ENCODE measurements at regions not wholly inside any gene's neighbourhood (a gene's known extent, or its start where the extent isn't known, plus 50 kb on each side); places are given as distances from the start of the nearest gene placed in this dataset.

DNA sequence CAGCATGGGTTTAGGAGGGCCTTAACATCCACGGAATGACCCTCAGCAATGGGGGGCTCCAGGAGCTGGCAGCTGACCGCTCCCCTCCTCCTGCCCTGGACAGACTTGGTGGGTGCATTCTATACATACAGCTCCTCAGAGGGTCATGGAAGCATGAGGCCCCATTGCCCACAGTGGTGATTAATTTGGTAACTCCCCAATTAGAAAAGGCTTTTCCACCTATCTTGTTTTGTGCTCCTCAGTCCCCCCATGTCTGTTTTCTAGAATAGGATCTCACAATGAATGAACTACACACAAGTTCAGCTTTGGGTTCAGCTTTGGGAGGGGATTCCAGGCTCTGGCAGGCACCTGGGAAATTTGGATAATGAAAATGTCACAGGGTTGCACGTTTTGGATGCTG is 707.8 kb downstream of the UQCRFS1 start:
- H3K23ac ChIP-seq (ENCODE audit: insufficient read length, low read depth, low read length) = no peak overlapping the region
- H3K4me1 ChIP-seq (ENCODE audit: insufficient read depth, low read length) = peaks cover 3% of the 10 kb centered on the region; the same call in 1 of the 2 replicates
- H3K56ac ChIP-seq (ENCODE audit: insufficient read length, low read depth, low read length) = no peak overlapping the region
- H3K9me3 Mint-ChIP-seq = no peaks in the 10 kb centered on the region
- H3K4me3 Mint-ChIP-seq = no peak overlapping the region
- no peak overlapping the region for H4K91ac ChIP-seq (ENCODE audit: insufficient read length, low read depth, low read length)
- H3K4me1 Mint-ChIP-seq = peaks cover 23 to 29% of the 10 kb centered on the region in 2 experiments
- no peaks in the 10 kb centered on the region for H3K27me3 ChIP-seq (ENCODE audit: insufficient read depth, low read length)
- no peaks in the 10 kb centered on the region for H3K79me1 ChIP-seq (ENCODE audit: insufficient read depth, low read depth, low read length, poor library complexity, severe bottlenecking)
- H3K9ac ChIP-seq (ENCODE audit: extremely low read depth, insufficient read length, low read length) = no peak overlapping the region
- H3K4me2 ChIP-seq (ENCODE audit: insufficient read depth, insufficient read length, low read length) = no peak overlapping the region
- no peak overlapping the region for H4K5ac ChIP-seq (ENCODE audit: insufficient read length, low read depth, low read length)
- no peak overlapping the region for H2BK12ac ChIP-seq (ENCODE audit: insufficient read length, low read depth, low read length)
- no peak overlapping the region for H3K4ac ChIP-seq (ENCODE audit: low read depth, low read length)
- H3K79me2 ChIP-seq (ENCODE audit: insufficient read depth, low read length) = no peaks in the 10 kb centered on the region
- H2AFZ ChIP-seq (ENCODE audit: low read length) = no peak overlapping the region
- TF ChIP-seq, protein P1, sequence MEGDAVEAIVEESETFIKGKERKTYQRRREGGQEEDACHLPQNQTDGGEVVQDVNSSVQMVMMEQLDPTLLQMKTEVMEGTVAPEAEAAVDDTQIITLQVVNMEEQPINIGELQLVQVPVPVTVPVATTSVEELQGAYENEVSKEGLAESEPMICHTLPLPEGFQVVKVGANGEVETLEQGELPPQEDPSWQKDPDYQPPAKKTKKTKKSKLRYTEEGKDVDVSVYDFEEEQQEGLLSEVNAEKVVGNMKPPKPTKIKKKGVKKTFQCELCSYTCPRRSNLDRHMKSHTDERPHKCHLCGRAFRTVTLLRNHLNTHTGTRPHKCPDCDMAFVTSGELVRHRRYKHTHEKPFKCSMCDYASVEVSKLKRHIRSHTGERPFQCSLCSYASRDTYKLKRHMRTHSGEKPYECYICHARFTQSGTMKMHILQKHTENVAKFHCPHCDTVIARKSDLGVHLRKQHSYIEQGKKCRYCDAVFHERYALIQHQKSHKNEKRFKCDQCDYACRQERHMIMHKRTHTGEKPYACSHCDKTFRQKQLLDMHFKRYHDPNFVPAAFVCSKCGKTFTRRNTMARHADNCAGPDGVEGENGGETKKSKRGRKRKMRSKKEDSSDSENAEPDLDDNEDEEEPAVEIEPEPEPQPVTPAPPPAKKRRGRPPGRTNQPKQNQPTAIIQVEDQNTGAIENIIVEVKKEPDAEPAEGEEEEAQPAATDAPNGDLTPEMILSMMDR (conservative IDR thresholded peaks at IDR 0.05) = no peak
- no peak overlapping the region for H2AK5ac ChIP-seq (ENCODE audit: insufficient read length, low read length)
- H3K36me3 Mint-ChIP-seq (ENCODE audit: insufficient read depth in 1 of 3, low read depth in 3 of 3) = no peaks in the 10 kb centered on the region; a peak in 1 of 7 replicates
- no peaks in the 10 kb centered on the region for H3K9me3 ChIP-seq (ENCODE audit: control insufficient read depth, low read depth, low read length)
- no peak overlapping the region for H2BK120ac ChIP-seq (ENCODE audit: low read depth, low read length, poor library complexity, severe bottlenecking)
- H3K27ac ChIP-seq (ENCODE audit: insufficient read length, low read depth, low read length) = no peak overlapping the region
- H2BK20ac ChIP-seq (ENCODE audit: low read depth, low read length, poor library complexity, severe bottlenecking) = no peak overlapping the region
- no CpG with 5 or more reads among the region's 3 CpGs for WGBS (ENCODE audit: extremely low coverage, insufficient read length, low lambda C conversion rate)
- no peaks in the 10 kb centered on the region for H3K23me2 ChIP-seq (ENCODE audit: insufficient read length, low read depth, low read length, poor library complexity, severe bottlenecking)
- H4K20me1 ChIP-seq (ENCODE audit: control insufficient read depth, insufficient read depth, insufficient read length) = no peaks in the 10 kb centered on the region
- H3K18ac ChIP-seq (ENCODE audit: insufficient read length, low read depth, low read length) = no peak overlapping the region
- H3K27me3 Mint-ChIP-seq (ENCODE audit: low read depth) = peaks cover 9% of the 10 kb centered on the region
- H2BK15ac ChIP-seq (ENCODE audit: low read depth, low read length) = no peak overlapping the region
- no peak overlapping the region for H2BK5ac ChIP-seq (ENCODE audit: insufficient read length, low read length)
- H3T11ph ChIP-seq (ENCODE audit: low read length) = no peak overlapping the region
- no peak overlapping the region for H4K8ac ChIP-seq (replicated peaks; ENCODE audit: insufficient read length, low read depth, low read length)
- H3K27ac Mint-ChIP-seq = no peak overlapping the region
- H3K14ac ChIP-seq (ENCODE audit: insufficient read depth, low read length) = no peak overlapping the region
- DNase-seq = no peak
